IMR-90 (cell line): ENCODE measurements at regions not wholly inside any gene's neighbourhood (a gene's known extent, or its start where the extent isn't known, plus 50 kb on each side); places are given as distances from the start of the nearest gene placed in this dataset.

Source experiments
- ATAC-seq: fragments of 200-7000 bp; cut with Tn5 transposase; 2 replicates; pipeline ENCODE4 v1.9.1; 2020; ENCODE audit warnings: low read depth, mild to moderate bottlenecking, moderate library complexity
- BruUV-seq: library from RNA; stranded (reverse); fragments of 400-500 nt; replicated peaks from 2 replicates; lab custom pipeline; 2021; lab: Mats Ljungman, UMichigan
- CTCF ChIA-PET: fragments of 300-600 bp; formaldehyde crosslinking; extraction: SDS; loops from one replicate; lab custom pipeline; 2021; ENCODE audit warnings: antibody characterized with exemption; lab: Yijun Ruan, JAX
- POLR2A ChIA-PET: fragments of 300-600 bp; sonication (Branson Sonifier 250); formaldehyde crosslinking; loops from one replicate; lab custom pipeline; 2022; ENCODE audit warnings: antibody characterized with exemption; ENCODE audit not compliant: unreplicated experiment; lab: Charles Lee
- DNase-seq: peaks from one replicate; pipeline ENCODE4 v3.0.0; 2013
- H2AFZ ChIP-seq: replicated peaks from 2 replicates; pipeline ENCODE3; 2013; ENCODE audit warnings: low read length, mild to moderate bottlenecking; ENCODE audit not compliant: poor library complexity
- H2AK5ac ChIP-seq: 2 replicates; pipeline ENCODE4 v1.6.1; 2013; ENCODE audit warnings: low read depth, low read length, inconsistent platforms
- H2AK9ac ChIP-seq: replicated peaks from 2 replicates; pipeline ENCODE3; 2013; ENCODE audit warnings: mild to moderate bottlenecking, low read depth, low read length, moderate library complexity; ENCODE audit not compliant: poor library complexity
- H2BK120ac ChIP-seq: 2 replicates; pipeline ENCODE4 v1.6.1; 2013; ENCODE audit warnings: low read depth, low read length, inconsistent platforms
- H2BK15ac ChIP-seq: 3 replicates; pipeline ENCODE4 v1.6.1; 2013; ENCODE audit warnings: low read depth, low read length, inconsistent platforms
- H2BK20ac ChIP-seq: 2 replicates; pipeline ENCODE4 v1.6.1; 2013; ENCODE audit warnings: low read depth, mild to moderate bottlenecking, inconsistent platforms, low read length, moderate library complexity
- H2BK5ac ChIP-seq: 2 replicates; pipeline ENCODE4 v1.6.1; 2013; ENCODE audit warnings: mild to moderate bottlenecking, low read depth, low read length, inconsistent platforms; ENCODE audit not compliant: poor library complexity, severe bottlenecking
- H3K14ac ChIP-seq: replicated peaks from 2 replicates; pipeline ENCODE4 v1.6.1; 2013; ENCODE audit warnings: low read depth, low read length, inconsistent platforms
- H3K18ac ChIP-seq: 2 replicates; pipeline ENCODE4 v1.6.1; 2013; ENCODE audit warnings: low read depth, low read length, control low read depth
- H3K23ac ChIP-seq: 2 replicates; pipeline ENCODE4 v1.6.1; 2013; ENCODE audit warnings: low read depth, low read length, inconsistent platforms
- H3K27ac ChIP-seq: 2 replicates; pipeline ENCODE4 v1.5.1; 2013; ENCODE audit warnings: mild to moderate bottlenecking, control low read depth, low read length; ENCODE audit not compliant: insufficient read depth
- H3K27me3 ChIP-seq: 2 replicates; pipeline ENCODE4 v1.6.1; 2013; ENCODE audit warnings: low read length; ENCODE audit not compliant: control insufficient read depth, insufficient read depth
- H3K36me3 ChIP-seq: 2 replicates; pipeline ENCODE4 v1.6.1; 2013; ENCODE audit warnings: low read length, mixed read lengths; ENCODE audit not compliant: control insufficient read depth, insufficient read depth
- H3K4ac ChIP-seq: 2 replicates; pipeline ENCODE4 v1.6.1; 2013; ENCODE audit warnings: low read depth, low read length, inconsistent platforms
- H3K4me1 ChIP-seq: 2 replicates; pipeline ENCODE4 v1.6.1; 2013; ENCODE audit warnings: low read length, mixed read lengths; ENCODE audit not compliant: control insufficient read depth, insufficient read depth
- H3K4me2 ChIP-seq: 2 replicates; pipeline ENCODE4 v1.6.1; 2013; ENCODE audit warnings: low read depth, mild to moderate bottlenecking, control low read depth, low read length, moderate library complexity
- H3K4me3 ChIP-seq: 2 replicates; pipeline ENCODE4 v1.5.1; 2013; ENCODE audit warnings: low read depth, mild to moderate bottlenecking, control low read depth, low read length, moderate library complexity; ENCODE audit not compliant: insufficient read depth
- H3K56ac ChIP-seq: 2 replicates; pipeline ENCODE4 v1.6.1; 2013; ENCODE audit warnings: low read length, inconsistent platforms; ENCODE audit not compliant: insufficient read depth; ENCODE audit errors: extremely low read depth
- H3K79me1 ChIP-seq, 2 experiments: 2 replicates each; pipeline ENCODE4 v1.6.1; 2013; ENCODE audit warnings: low read length in 2 of 2, inconsistent platforms in 1 of 2, low read depth in 1 of 2
- H3K9ac ChIP-seq: 2 replicates; pipeline ENCODE4 v1.6.1; 2013; ENCODE audit warnings: low read depth, low read length, control low read depth
- H3K9me1 ChIP-seq: 2 replicates; pipeline ENCODE4 v1.6.1; 2013; ENCODE audit warnings: low read length, inconsistent platforms; ENCODE audit not compliant: insufficient read depth
- H3K9me3 ChIP-seq: 2 replicates; pipeline ENCODE4 v1.6.1; 2013; ENCODE audit warnings: low read length; ENCODE audit not compliant: control insufficient read depth, insufficient read depth
- H4K20me1 ChIP-seq: 2 replicates; pipeline ENCODE4 v1.6.1; 2013; ENCODE audit warnings: low read length, inconsistent platforms; ENCODE audit not compliant: insufficient read depth
- H4K5ac ChIP-seq: 2 replicates; pipeline ENCODE4 v1.6.1; 2013; ENCODE audit warnings: mild to moderate bottlenecking, low read depth, low read length, control low read depth
- H4K8ac ChIP-seq, 2 experiments: 2 replicates each; pipeline ENCODE4 v1.6.1; 2013; ENCODE audit warnings: low read depth in 2 of 2, low read length in 2 of 2, control low read depth in 1 of 2, inconsistent platforms in 1 of 2
- H4K91ac ChIP-seq: 2 replicates; pipeline ENCODE4 v1.6.1; 2013; ENCODE audit warnings: low read depth, low read length, inconsistent platforms; ENCODE audit not compliant: insufficient read depth
- MAFK ChIP-seq: IDR thresholded peaks from 2 replicates; pipeline ENCODE4 v1.6.1; 2012; ENCODE audit warnings: low read depth, low read length, improper control_type of control experiment
- MXI1 ChIP-seq: IDR thresholded peaks from 2 replicates; pipeline ENCODE4 v1.6.1; 2012; ENCODE audit warnings: low read depth, mild to moderate bottlenecking, low read length, moderate library complexity, borderline replicate concordance
- RCOR1 ChIP-seq: IDR thresholded peaks from 2 replicates; pipeline ENCODE4 v1.6.1; 2012; ENCODE audit warnings: mild to moderate bottlenecking, low read length, improper control_type of control experiment; ENCODE audit not compliant: insufficient replicate concordance
- RFX5 ChIP-seq: IDR thresholded peaks from 2 replicates; pipeline ENCODE4 v1.8.0; 2012; ENCODE audit warnings: low read depth, mild to moderate bottlenecking, low read length, moderate library complexity
- SMC3 ChIP-seq: fragments of 150-350 bp; IDR thresholded peaks from 2 replicates; pipeline ENCODE4 v1.6.1; 2016; ENCODE audit warnings: low read depth, mild to moderate bottlenecking, antibody characterized with exemption, low read length, moderate library complexity
- WGBS, 2 experiments: methylation state at CpG; one replicate each; pipeline versions ENCODE4 v1.1.5 to v1.1.7; 2013; ENCODE audit warnings: missing lambda C conversion rate in 2 of 2; ENCODE audit not compliant: insufficient read length in 1 of 2; ENCODE audit errors: extremely low coverage in 2 of 2; 5-methylcytosine and 5-hydroxymethylcytosine counted together
- dilution Hi-C: fragments of 300-500 bp; cut with HindIII; formaldehyde crosslinking; loops from one replicate; pipeline ENCODE4 v1.14.3; 2018; ENCODE audit warnings: low sequenced_read_pairs; ENCODE audit not compliant: unreplicated experiment
- in situ Hi-C: fragments of 300-500 bp; cut with MboI; formaldehyde crosslinking; loops from 3 replicates; pipeline ENCODE4 v1.14.3; 2019; ENCODE audit warnings: low sequenced_read_pairs, inconsistent platforms, mixed read lengths
- intact Hi-C: fragments of 100-400 bp; cut with micrococcal nuclease; formaldehyde crosslinking; loops from 2 replicates; pipeline ENCODE4 v1.10.0; 2022
- TF ChIP-seq, protein P1 (sequence below): fragments of 150-350 bp; IDR thresholded peaks from 2 replicates; pipeline ENCODE4 v1.6.1; 2017; ENCODE audit warnings: mild to moderate bottlenecking, antibody characterized with exemption, low read length, low read depth

- H3K9me1 ChIP-seq = peaks cover 2% of the 10 kb centered on the region
- no peak overlapping the region for H3K14ac ChIP-seq
- H3K18ac ChIP-seq = no peak overlapping the region
- H4K91ac ChIP-seq = no peak overlapping the region
- no peak for TF ChIP-seq MAFK
- TF ChIP-seq, protein P1, sequence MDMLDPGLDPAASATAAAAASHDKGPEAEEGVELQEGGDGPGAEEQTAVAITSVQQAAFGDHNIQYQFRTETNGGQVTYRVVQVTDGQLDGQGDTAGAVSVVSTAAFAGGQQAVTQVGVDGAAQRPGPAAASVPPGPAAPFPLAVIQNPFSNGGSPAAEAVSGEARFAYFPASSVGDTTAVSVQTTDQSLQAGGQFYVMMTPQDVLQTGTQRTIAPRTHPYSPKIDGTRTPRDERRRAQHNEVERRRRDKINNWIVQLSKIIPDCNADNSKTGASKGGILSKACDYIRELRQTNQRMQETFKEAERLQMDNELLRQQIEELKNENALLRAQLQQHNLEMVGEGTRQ = no peak
- no peak for TF ChIP-seq RFX5
- no peak for TF ChIP-seq RCOR1
- no peak for TF ChIP-seq MXI1
- TF ChIP-seq SMC3 = no peak
- H2BK20ac ChIP-seq = no peak overlapping the region
- no peak overlapping the region for H3K9ac ChIP-seq
- DNase-seq (no peak), ATAC-seq (no peak)
- ChIA-PET POLR2A (no interaction called here), CTCF (interaction anchor here (1.0 kb wide), 1 partner anchor 9 kb away, joined by 3 read pairs; no protein-coding TSS in a partner anchor)
- peaks cover 11% of the 10 kb centered on the region for H3K4me1 ChIP-seq
- H3K56ac ChIP-seq = no peak overlapping the region
- peak overlapping the region; percentile 25; the same call in 1 of the 2 replicates for H2AK5ac ChIP-seq
- H4K5ac ChIP-seq = no peak overlapping the region
- H3K9me3 ChIP-seq = peaks cover 8% of the 10 kb centered on the region; the same call in 1 of the 2 replicates
- no peaks in the 10 kb centered on the region for H4K20me1 ChIP-seq
- no peak overlapping the region for H2AK9ac ChIP-seq
- in situ Hi-C loops = no loop called here
- no peak overlapping the region for H2BK5ac ChIP-seq
- H3K27me3 ChIP-seq = no peaks in the 10 kb centered on the region
- dilution Hi-C loops = no loop called here
- H3K4ac ChIP-seq = no peak overlapping the region
- intact Hi-C loops = loop anchor here (5.0 kb wide), 1 partner anchor 42 kb away; no protein-coding TSS in a partner anchor
- no peak overlapping the region for H2AFZ ChIP-seq
- H2BK120ac ChIP-seq = no peak overlapping the region
- no CpG with 5 or more reads among the region's 7 CpGs for WGBS, 2 experiments
- peaks cover 0 to 2% of the 10 kb centered on the region in 2 experiments; a peak in 1 of 4 replicates for H3K79me1 ChIP-seq
- no peak overlapping the region for H4K8ac ChIP-seq
- H2BK15ac ChIP-seq = no peak overlapping the region; the same call in 2 of the 3 replicates
- no peaks in the 10 kb centered on the region for H3K36me3 ChIP-seq
- H3K27ac ChIP-seq = no peak overlapping the region
- H3K4me2 ChIP-seq = no peak overlapping the region
- no peak overlapping the region for H3K4me3 ChIP-seq
- BruUV-seq = no TSS peak
- no peak overlapping the region for H3K23ac ChIP-seq
These were observed 206.7 kb downstream of the ZFP36L2 start for GRCh38 chr2:43019536-43020183.
